Liver (tissue), 3 donors: ENCODE measurements at regions not wholly inside any gene's neighbourhood (a gene's known extent, or its start where the extent isn't known, plus 50 kb on each side); places are given as distances from the start of the nearest gene placed in this dataset.

Experiments used
- FOXA1 ChIP-seq: IDR thresholded peaks from 2 replicates; pipeline ENCODE4 v1.6.1; 2016; ENCODE audit warnings: antibody characterized with exemption
- HNF4A ChIP-seq, 2 donors: conservative IDR thresholded peaks; 2 replicates each; pipeline ENCODE4 v1.6.1; 2016; ENCODE audit warnings: antibody characterized with exemption in 2 of 2, mild to moderate bottlenecking in 2 of 2
- SP1 ChIP-seq: IDR thresholded peaks from 2 replicates; pipeline ENCODE4 v1.6.1; 2018; ENCODE audit warnings: antibody characterized with exemption, mild to moderate bottlenecking
- TF ChIP-seq, protein P1 (sequence below): fragments of 150-350 bp; IDR thresholded peaks from 2 replicates; pipeline ENCODE4 v1.5.1; 2017; ENCODE audit warnings: improper control_type of control experiment, low read depth, low read length; ENCODE audit not compliant: missing input control
- TF ChIP-seq, protein P2 (sequence below): IDR thresholded peaks from 2 replicates; pipeline ENCODE4 v1.6.1; 2016; ENCODE audit warnings: antibody characterized with exemption
- TF ChIP-seq, protein P3 (sequence below): IDR thresholded peaks from 2 replicates; pipeline ENCODE4 v1.6.1; 2016; ENCODE audit warnings: antibody characterized with exemption
- TF ChIP-seq, protein P4 (sequence below): IDR thresholded peaks from 2 replicates; pipeline ENCODE4 v1.6.1; 2016; ENCODE audit warnings: antibody characterized with exemption, mild to moderate bottlenecking
- donor health status: healthy.
- donor health status: healthy.

DNA sequence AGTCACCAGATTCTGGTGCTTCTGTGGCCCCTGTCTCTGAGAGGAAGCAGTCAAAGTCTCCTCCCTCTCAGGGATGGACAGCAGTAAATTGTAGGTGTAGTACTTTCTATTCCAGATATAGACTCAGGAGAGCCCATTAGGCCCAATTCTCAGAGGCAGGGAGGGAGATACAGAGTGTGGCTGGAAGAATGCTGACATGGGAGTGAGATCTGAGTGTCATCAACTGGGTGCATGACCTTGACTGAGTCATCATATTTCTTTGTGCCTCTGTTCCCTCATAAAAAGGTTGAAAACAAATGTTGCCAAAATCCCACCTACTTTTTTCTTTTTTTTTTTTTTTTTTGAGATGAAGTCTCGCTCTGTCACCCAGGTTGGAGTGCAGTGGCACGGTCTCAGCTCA lies 506.1 kb downstream of the BCL11A start:
- no peak for TF ChIP-seq FOXA1
- TF ChIP-seq, protein P1, sequence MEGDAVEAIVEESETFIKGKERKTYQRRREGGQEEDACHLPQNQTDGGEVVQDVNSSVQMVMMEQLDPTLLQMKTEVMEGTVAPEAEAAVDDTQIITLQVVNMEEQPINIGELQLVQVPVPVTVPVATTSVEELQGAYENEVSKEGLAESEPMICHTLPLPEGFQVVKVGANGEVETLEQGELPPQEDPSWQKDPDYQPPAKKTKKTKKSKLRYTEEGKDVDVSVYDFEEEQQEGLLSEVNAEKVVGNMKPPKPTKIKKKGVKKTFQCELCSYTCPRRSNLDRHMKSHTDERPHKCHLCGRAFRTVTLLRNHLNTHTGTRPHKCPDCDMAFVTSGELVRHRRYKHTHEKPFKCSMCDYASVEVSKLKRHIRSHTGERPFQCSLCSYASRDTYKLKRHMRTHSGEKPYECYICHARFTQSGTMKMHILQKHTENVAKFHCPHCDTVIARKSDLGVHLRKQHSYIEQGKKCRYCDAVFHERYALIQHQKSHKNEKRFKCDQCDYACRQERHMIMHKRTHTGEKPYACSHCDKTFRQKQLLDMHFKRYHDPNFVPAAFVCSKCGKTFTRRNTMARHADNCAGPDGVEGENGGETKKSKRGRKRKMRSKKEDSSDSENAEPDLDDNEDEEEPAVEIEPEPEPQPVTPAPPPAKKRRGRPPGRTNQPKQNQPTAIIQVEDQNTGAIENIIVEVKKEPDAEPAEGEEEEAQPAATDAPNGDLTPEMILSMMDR = no peak
- TF ChIP-seq, protein P2, sequence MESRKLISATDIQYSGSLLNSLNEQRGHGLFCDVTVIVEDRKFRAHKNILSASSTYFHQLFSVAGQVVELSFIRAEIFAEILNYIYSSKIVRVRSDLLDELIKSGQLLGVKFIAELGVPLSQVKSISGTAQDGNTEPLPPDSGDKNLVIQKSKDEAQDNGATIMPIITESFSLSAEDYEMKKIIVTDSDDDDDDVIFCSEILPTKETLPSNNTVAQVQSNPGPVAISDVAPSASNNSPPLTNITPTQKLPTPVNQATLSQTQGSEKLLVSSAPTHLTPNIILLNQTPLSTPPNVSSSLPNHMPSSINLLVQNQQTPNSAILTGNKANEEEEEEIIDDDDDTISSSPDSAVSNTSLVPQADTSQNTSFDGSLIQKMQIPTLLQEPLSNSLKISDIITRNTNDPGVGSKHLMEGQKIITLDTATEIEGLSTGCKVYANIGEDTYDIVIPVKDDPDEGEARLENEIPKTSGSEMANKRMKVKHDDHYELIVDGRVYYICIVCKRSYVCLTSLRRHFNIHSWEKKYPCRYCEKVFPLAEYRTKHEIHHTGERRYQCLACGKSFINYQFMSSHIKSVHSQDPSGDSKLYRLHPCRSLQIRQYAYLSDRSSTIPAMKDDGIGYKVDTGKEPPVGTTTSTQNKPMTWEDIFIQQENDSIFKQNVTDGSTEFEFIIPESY = no peak
- TF ChIP-seq HNF4A (conservative IDR thresholded peaks at IDR 0.05) = no peak
- TF ChIP-seq, protein P3, sequence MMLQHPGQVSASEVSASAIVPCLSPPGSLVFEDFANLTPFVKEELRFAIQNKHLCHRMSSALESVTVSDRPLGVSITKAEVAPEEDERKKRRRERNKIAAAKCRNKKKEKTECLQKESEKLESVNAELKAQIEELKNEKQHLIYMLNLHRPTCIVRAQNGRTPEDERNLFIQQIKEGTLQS = no peak
- no peak for TF ChIP-seq SP1
- TF ChIP-seq, protein P4, sequence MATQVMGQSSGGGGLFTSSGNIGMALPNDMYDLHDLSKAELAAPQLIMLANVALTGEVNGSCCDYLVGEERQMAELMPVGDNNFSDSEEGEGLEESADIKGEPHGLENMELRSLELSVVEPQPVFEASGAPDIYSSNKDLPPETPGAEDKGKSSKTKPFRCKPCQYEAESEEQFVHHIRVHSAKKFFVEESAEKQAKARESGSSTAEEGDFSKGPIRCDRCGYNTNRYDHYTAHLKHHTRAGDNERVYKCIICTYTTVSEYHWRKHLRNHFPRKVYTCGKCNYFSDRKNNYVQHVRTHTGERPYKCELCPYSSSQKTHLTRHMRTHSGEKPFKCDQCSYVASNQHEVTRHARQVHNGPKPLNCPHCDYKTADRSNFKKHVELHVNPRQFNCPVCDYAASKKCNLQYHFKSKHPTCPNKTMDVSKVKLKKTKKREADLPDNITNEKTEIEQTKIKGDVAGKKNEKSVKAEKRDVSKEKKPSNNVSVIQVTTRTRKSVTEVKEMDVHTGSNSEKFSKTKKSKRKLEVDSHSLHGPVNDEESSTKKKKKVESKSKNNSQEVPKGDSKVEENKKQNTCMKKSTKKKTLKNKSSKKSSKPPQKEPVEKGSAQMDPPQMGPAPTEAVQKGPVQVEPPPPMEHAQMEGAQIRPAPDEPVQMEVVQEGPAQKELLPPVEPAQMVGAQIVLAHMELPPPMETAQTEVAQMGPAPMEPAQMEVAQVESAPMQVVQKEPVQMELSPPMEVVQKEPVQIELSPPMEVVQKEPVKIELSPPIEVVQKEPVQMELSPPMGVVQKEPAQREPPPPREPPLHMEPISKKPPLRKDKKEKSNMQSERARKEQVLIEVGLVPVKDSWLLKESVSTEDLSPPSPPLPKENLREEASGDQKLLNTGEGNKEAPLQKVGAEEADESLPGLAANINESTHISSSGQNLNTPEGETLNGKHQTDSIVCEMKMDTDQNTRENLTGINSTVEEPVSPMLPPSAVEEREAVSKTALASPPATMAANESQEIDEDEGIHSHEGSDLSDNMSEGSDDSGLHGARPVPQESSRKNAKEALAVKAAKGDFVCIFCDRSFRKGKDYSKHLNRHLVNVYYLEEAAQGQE = no peak
